CD4-positive, alpha-beta T cell (primary cell): ENCODE measurements at regions not wholly inside any gene's neighbourhood (a gene's known extent, or its start where the extent isn't known, plus 50 kb on each side); places are given as distances from the start of the nearest gene placed in this dataset.

ENCODE experiments used
- ATAC-seq: fragments of 200-7000 bp; cut with Tn5 transposase; one replicate; pipeline ENCODE4 v1.10.0; 2022; ENCODE audit warnings: mild to moderate bottlenecking; ENCODE audit not compliant: poor library complexity
- CTCF ChIA-PET: fragments of 350-600 bp; sonication (Branson Sonifier 250); formaldehyde crosslinking; loops from one replicate; lab custom pipeline; 2021; ENCODE audit warnings: antibody characterized with exemption, inconsistent platforms; lab: Charles Lee
- POLR2A ChIA-PET: fragments of 350-600 bp; sonication (Branson Sonifier 250); formaldehyde crosslinking; loops from one replicate; lab custom pipeline; 2021; ENCODE audit warnings: antibody characterized with exemption, inconsistent platforms; lab: Charles Lee
- DNase-seq, 14 experiments: peaks; one replicate each; pipeline ENCODE4 v3.0.0-alpha.2; 2013 to 2020; ENCODE audit warnings: mixed read lengths in 2 of 14
- H3K27ac ChIP-seq, 2 donors: one replicate each; pipeline versions ENCODE4 v1.5.1 to v1.7.0; 2013; ENCODE audit warnings: low read length in 2 of 2, low read depth in 1 of 2, mild to moderate bottlenecking in 1 of 2
- H3K27me3 ChIP-seq, 2 experiments: 1 replicate in 1 of 2; 2 replicates in 1 of 2; pipeline versions ENCODE4 v1.6.1 to v1.7.0; 2013; ENCODE audit warnings: low read length in 2 of 2, control low read depth in 1 of 2, mild to moderate bottlenecking in 1 of 2, moderate library complexity in 1 of 2; ENCODE audit not compliant: insufficient read depth in 2 of 2, control insufficient read depth in 1 of 2
- H3K36me3 ChIP-seq: one replicate; pipeline ENCODE4 v1.6.1; 2013; ENCODE audit warnings: low read length, control low read depth; ENCODE audit not compliant: insufficient read depth
- H3K4me1 ChIP-seq: one replicate; pipeline ENCODE4 v1.6.1; 2013; ENCODE audit warnings: low read length, control low read depth; ENCODE audit not compliant: insufficient read depth
- H3K4me3 ChIP-seq: one replicate; pipeline ENCODE4 v1.5.1; 2013; ENCODE audit warnings: mild to moderate bottlenecking, low read length, moderate library complexity
- H3K9me3 ChIP-seq, 2 experiments: 1 replicate in 1 of 2; 2 replicates in 1 of 2; pipeline versions ENCODE4 v1.6.1 to v1.7.0; 2013; ENCODE audit warnings: low read length in 2 of 2, mild to moderate bottlenecking in 2 of 2, control low read depth in 1 of 2, moderate library complexity in 1 of 2; ENCODE audit not compliant: control insufficient read depth in 1 of 2, insufficient read depth in 1 of 2
- H3K27ac Mint-ChIP-seq: one replicate; pipeline ENCODE4 v1.8.0; 2020; ENCODE audit warnings: mixed read lengths
- H3K27me3 Mint-ChIP-seq: one replicate; pipeline ENCODE4 v1.8.0; 2021; ENCODE audit warnings: mixed read lengths
- H3K36me3 Mint-ChIP-seq: one replicate; pipeline ENCODE4 v1.8.0; 2021; ENCODE audit warnings: low read depth, mixed read lengths
- H3K4me1 Mint-ChIP-seq: one replicate; pipeline ENCODE4 v1.8.0; 2021; ENCODE audit warnings: low read depth, mixed read lengths
- H3K4me3 Mint-ChIP-seq: one replicate; pipeline ENCODE4 v1.8.0; 2020; ENCODE audit warnings: mild to moderate bottlenecking, mixed read lengths
- H3K9me3 Mint-ChIP-seq: one replicate; pipeline ENCODE4 v1.8.0; 2020; ENCODE audit warnings: mixed read lengths
- CTCF ChIP-seq: fragments of 200-600 bp; IDR thresholded peaks from one replicate; pipeline ENCODE4 v1.8.0; 2022; ENCODE audit warnings: antibody characterized with exemption, mild to moderate bottlenecking
- intact Hi-C, 2 experiments: fragments of 100-400 bp; cut with DNase I in 1 of 2; cut with micrococcal nuclease in 1 of 2; formaldehyde crosslinking; loops; one replicate each; pipeline versions ENCODE4 v1.15.1 to v1.9.0; 2023 to 2025; cut with DNase I, micrococcal nuclease

DNA sequence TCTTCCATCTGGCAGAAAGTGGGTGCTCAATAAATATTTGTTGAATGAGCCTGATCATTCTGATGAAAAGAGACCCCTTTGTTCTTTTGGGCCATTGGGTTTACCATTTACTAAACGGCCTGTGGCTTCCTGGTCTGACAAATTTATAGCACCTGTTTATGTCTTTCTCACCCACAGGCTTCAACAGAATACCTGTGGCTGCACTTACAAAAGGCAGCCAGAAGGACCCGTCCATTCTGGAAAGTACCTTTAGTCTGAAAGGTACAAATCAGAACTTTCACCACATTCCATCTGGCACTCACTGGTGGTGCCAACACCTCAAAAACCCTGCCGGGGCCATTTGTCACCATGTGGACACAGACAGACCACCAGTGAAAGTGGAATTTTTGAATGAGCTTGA lies 167.5 kb downstream of the ETAA1 start:
- CTCF ChIA-PET = no interaction called here
- no peak overlapping the region for H3K4me3 ChIP-seq
- DNase-seq = no peak
- H3K9me3 ChIP-seq = no peaks in the 10 kb centered on the region
- intact Hi-C loops = no loop called here
- Mint-ChIP-seq H3K27me3 (no peaks in the 10 kb centered on the region), H3K9me3 (peaks cover 11% of the 10 kb centered on the region), H3K4me1 (no peaks in the 10 kb centered on the region), H3K4me3 (no peak overlapping the region), H3K27ac (no peak overlapping the region), H3K36me3 (no peaks in the 10 kb centered on the region)
- no peak overlapping the region for H3K27ac ChIP-seq
- POLR2A ChIA-PET = no interaction called here
- H3K4me1 ChIP-seq = no peaks in the 10 kb centered on the region
- no peak for TF ChIP-seq CTCF
- H3K27me3 ChIP-seq = no peaks in the 10 kb centered on the region
- no peak for ATAC-seq
- no peaks in the 10 kb centered on the region for H3K36me3 ChIP-seq

DNA sequence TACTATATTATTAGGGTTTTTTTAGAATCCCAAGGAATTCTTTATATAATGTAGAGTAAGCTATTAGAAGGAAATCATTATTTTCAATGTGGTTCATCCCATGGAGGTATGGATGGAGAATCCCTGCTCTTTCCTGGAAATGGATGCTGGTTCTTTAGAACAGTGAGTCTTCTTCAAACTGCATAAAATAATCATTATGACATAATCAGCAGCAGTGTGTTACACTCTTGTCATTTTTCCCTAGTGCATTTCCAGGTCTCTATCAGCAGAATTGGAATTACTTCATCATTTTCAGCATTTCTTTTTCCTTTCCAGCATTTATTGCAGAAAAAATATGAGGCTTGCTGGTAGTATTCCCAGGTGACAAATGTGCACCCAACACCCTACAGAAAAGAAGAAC lies 168.1 kb downstream of the ETAA1 start:
- H3K36me3 Mint-ChIP-seq = no peaks in the 10 kb centered on the region
- H3K4me3 Mint-ChIP-seq = no peak overlapping the region
- DNase-seq (no peak), ATAC-seq (no peak)
- no peak overlapping the region for H3K27ac Mint-ChIP-seq
- ChIA-PET POLR2A (no interaction called here), CTCF (no interaction called here)
- H3K27me3 Mint-ChIP-seq = no peaks in the 10 kb centered on the region
- Histone ChIP-seq H3K27me3 (no peaks in the 10 kb centered on the region), H3K4me3 (no peak overlapping the region), H3K9me3 (no peaks in the 10 kb centered on the region), H3K36me3 (no peaks in the 10 kb centered on the region), H3K27ac (no peak overlapping the region), H3K4me1 (no peaks in the 10 kb centered on the region)
- intact Hi-C loops = no loop called here
- no peak for TF ChIP-seq CTCF
- no peaks in the 10 kb centered on the region for H3K4me1 Mint-ChIP-seq
- peaks cover 11% of the 10 kb centered on the region for H3K9me3 Mint-ChIP-seq

- Mint-ChIP-seq H3K4me1 (no peaks in the 10 kb centered on the region), H3K9me3 (peaks cover 10% of the 10 kb centered on the region), H3K36me3 (no peaks in the 10 kb centered on the region), H3K27me3 (no peaks in the 10 kb centered on the region), H3K27ac (no peak overlapping the region), H3K4me3 (no peak overlapping the region)
- Histone ChIP-seq H3K27ac (no peak overlapping the region), H3K4me3 (no peak overlapping the region), H3K9me3 (no peaks in the 10 kb centered on the region), H3K4me1 (no peaks in the 10 kb centered on the region), H3K36me3 (no peaks in the 10 kb centered on the region), H3K27me3 (no peaks in the 10 kb centered on the region)
- ATAC-seq = no peak
- DNase-seq = no peak
- no peak for TF ChIP-seq CTCF
- ChIA-PET CTCF (no interaction called here), POLR2A (no interaction called here)
- intact Hi-C loops = no loop called here
These were observed 168.6 kb downstream of the ETAA1 start for GRCh38 chr2:67565761-67566160.
